ENCODE measurements at regions not wholly inside any gene's neighbourhood (a gene's known extent, or its start where the extent isn't known, plus 50 kb on each side); places are given as distances from the start of the nearest gene placed in this dataset.

- DNase-seq: no peak
These were observed 52.4 kb upstream of the UPP2 start for GRCh38 chr2:158049129-158049855.

GRCh38 chr2:158048327-158048726 is 53.3 kb upstream of the UPP2 start:
- no peak for DNase-seq

- DNase-seq: no peak
These were observed 54.5 kb upstream of the UPP2 start for GRCh38 chr2:158047156-158047611.

GRCh38 chr2:158046121-158046880 is 55.4 kb upstream of the UPP2 start:
- no peak for DNase-seq

- no peak for DNase-seq
These were observed 56.3 kb upstream of the UPP2 start for GRCh38 chr2:158045362-158045761.

GRCh38 chr2:158043181-158043948 is 58.3 kb upstream of the UPP2 start:
- DNase-seq: no peak

GRCh38 chr2:158042666-158043065 is 59.0 kb upstream of the UPP2 start:
- no peak for DNase-seq

GRCh38 chr2:158042245-158042644 is 59.4 kb upstream of the UPP2 start:
- no peak for DNase-seq

GRCh38 chr2:158041400-158041799 is 60.3 kb upstream of the UPP2 start:
- no peak for DNase-seq

- no peak for DNase-seq
These were observed 62.8 kb upstream of the UPP2 start for GRCh38 chr2:158038901-158039300.

GRCh38 chr2:158034198-158034866 is 67.3 kb upstream of the UPP2 start:
- DNase-seq: peak; percentile 65

GRCh38 chr2:158031371-158031770 is 70.3 kb upstream of the UPP2 start:
- no peak for DNase-seq

GRCh38 chr2:158025255-158025996 is 76.2 kb upstream of the UPP2 start:
- peak; percentile 35 for DNase-seq

- peak; percentile 27 for DNase-seq
These were observed 77.3 kb upstream of the UPP2 start for GRCh38 chr2:158024288-158024898.

GRCh38 chr2:158022888-158023287 is 78.8 kb upstream of the UPP2 start:
- no peak for DNase-seq

GRCh38 chr2:158021226-158021625 is 80.5 kb upstream of the UPP2 start:
- no peak for DNase-seq

- no peak for DNase-seq
These were observed 86.1 kb upstream of the UPP2 start for GRCh38 chr2:158015428-158016076.

- DNase-seq: no peak
These were observed 87.8 kb upstream of the UPP2 start for GRCh38 chr2:158013891-158014290.

GRCh38 chr2:158011055-158011771 is 90.5 kb upstream of the UPP2 start:
- no peak for DNase-seq

GRCh38 chr2:158009399-158009798 is 92.3 kb upstream of the UPP2 start:
- DNase-seq: peak; percentile 15
